Activated T-cell treated with anti-CD3 and anti-CD28 coated beads, Interleukin-2, amount 50 U/mL, for 24 hours (primary cell): ENCODE measurements at regions not wholly inside any gene's neighbourhood (a gene's known extent, or its start where the extent isn't known, plus 50 kb on each side); places are given as distances from the start of the nearest gene placed in this dataset.

Source experiments
- DNase-seq: peaks from one replicate; pipeline ENCODE4 v3.0.0-alpha.2; 2020
- H3K27ac Mint-ChIP-seq: 2 replicates; pipeline ENCODE4 v1.8.0; 2020; ENCODE audit warnings: mild to moderate bottlenecking, mixed read lengths
- H3K27me3 Mint-ChIP-seq: 2 replicates; pipeline ENCODE4 v1.8.0; 2020; ENCODE audit warnings: mixed read lengths
- H3K36me3 Mint-ChIP-seq: 2 replicates; pipeline ENCODE4 v1.8.0; 2020; ENCODE audit warnings: low read depth, mixed read lengths
- H3K4me1 Mint-ChIP-seq: 2 replicates; pipeline ENCODE4 v1.8.0; 2020; ENCODE audit warnings: low read depth, mixed read lengths
- H3K4me3 Mint-ChIP-seq: 2 replicates; pipeline ENCODE4 v1.8.0; 2020; ENCODE audit warnings: mild to moderate bottlenecking, moderate library complexity, mixed read lengths
- H3K9me3 Mint-ChIP-seq: 2 replicates; pipeline ENCODE4 v1.8.0; 2020; ENCODE audit warnings: mixed read lengths

DNA sequence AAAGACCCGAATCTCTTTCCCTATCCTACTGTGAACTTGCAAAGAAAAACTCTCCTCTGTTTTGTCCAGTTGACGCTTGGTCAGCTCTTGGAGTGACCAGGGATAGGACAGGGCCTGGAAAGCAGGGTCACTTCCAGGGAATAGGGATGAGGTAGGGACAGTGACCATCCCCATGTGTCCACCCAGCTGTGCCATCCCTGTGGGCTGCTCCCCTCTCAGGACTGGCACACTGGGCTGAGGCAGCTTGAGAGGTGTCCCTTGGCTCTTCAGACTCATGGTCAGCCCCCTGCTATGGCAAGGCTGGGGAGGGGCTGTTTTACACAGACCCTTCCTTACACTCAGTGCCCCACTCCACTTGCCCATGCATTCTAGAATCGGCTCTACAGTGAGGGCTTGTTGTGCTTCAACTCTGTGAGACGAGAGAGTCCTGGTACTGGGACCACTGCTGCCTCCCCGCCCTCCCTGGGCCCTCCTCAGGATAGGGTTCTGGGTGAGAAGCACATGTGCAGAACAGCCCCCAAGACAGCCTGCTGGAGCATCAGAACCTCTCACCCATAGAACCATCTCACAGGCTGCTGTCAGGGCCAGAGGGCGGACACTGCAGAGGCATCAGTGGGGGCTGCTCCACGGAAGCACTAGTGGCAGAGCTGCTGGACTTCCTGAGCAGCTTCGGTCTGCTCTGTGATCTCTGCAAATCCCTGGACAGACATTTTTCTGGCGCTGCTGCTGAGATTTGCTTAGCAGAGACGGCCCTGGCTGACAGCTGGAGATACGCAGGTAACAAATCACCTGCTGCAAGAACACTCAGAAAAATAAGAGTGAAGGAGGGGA, 202.8 kb upstream of the CXCL12 start:
- no peak for DNase-seq
- Mint-ChIP-seq H3K36me3 (no peaks in the 10 kb centered on the region), H3K4me1 (no peaks in the 10 kb centered on the region), H3K4me3 (no peak overlapping the region), H3K9me3 (no peaks in the 10 kb centered on the region), H3K27me3 (no peaks in the 10 kb centered on the region), H3K27ac (no peak overlapping the region)

- H3K27ac Mint-ChIP-seq, result no peak overlapping the region
- no peaks in the 10 kb centered on the region for H3K36me3 Mint-ChIP-seq
- H3K4me1 Mint-ChIP-seq, result no peaks in the 10 kb centered on the region
- no peaks in the 10 kb centered on the region for H3K27me3 Mint-ChIP-seq
- H3K4me3 Mint-ChIP-seq, result no peak overlapping the region
- DNase-seq, result no peak
- H3K9me3 Mint-ChIP-seq, result no peaks in the 10 kb centered on the region
Observed at GRCh38 chr10:44589181-44589943, 204.5 kb upstream of the CXCL12 start.

- Mint-ChIP-seq H3K27me3 (no peaks in the 10 kb centered on the region), H3K4me3 (no peak overlapping the region), H3K4me1 (no peaks in the 10 kb centered on the region), H3K36me3 (no peaks in the 10 kb centered on the region), H3K9me3 (no peaks in the 10 kb centered on the region), H3K27ac (no peak overlapping the region)
- no peak for DNase-seq
Observed at GRCh38 chr10:44589944-44590449, 205.1 kb upstream of the CXCL12 start.

GRCh38 chr10:44591911-44592310, 207.0 kb upstream of the CXCL12 start:
- Mint-ChIP-seq H3K4me3 (no peak overlapping the region), H3K9me3 (peaks cover 2% of the 10 kb centered on the region), H3K27me3 (no peaks in the 10 kb centered on the region), H3K27ac (no peak overlapping the region), H3K36me3 (no peaks in the 10 kb centered on the region), H3K4me1 (no peaks in the 10 kb centered on the region)
- no peak for DNase-seq

DNA sequence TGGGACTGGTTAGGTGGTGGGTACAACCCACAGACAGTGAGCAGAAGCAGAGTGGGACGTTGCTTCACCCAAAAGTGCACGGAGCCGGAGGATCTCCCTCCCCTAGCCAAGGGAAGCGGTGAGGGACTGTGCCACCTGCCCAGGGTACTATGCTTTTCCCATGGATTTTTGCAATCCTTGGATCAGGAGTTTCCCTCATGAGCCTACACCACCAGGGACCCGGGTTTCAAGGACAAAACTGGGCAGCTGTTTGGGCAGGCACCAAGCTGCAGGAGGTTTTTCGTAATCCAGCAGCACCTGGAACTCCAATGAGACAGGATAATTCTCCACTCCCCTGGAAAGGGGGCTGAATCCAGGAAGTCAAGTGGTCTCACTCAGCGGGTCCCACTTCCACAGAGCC, 209.1 kb upstream of the CXCL12 start:
- H3K36me3 Mint-ChIP-seq, result no peaks in the 10 kb centered on the region
- H3K4me3 Mint-ChIP-seq, result no peak overlapping the region
- H3K27ac Mint-ChIP-seq, result no peak overlapping the region
- H3K9me3 Mint-ChIP-seq, result peaks cover 2% of the 10 kb centered on the region
- DNase-seq, result no peak
- no peaks in the 10 kb centered on the region for H3K4me1 Mint-ChIP-seq
- H3K27me3 Mint-ChIP-seq, result no peaks in the 10 kb centered on the region

GRCh38 chr10:44607116-44607515, 222.2 kb upstream of the CXCL12 start:
- Mint-ChIP-seq H3K4me1 (no peaks in the 10 kb centered on the region), H3K36me3 (no peaks in the 10 kb centered on the region), H3K27me3 (peaks cover 24% of the 10 kb centered on the region), H3K27ac (no peak overlapping the region), H3K9me3 (peaks cover 2% of the 10 kb centered on the region), H3K4me3 (no peak overlapping the region)
- DNase-seq, result no peak

DNA sequence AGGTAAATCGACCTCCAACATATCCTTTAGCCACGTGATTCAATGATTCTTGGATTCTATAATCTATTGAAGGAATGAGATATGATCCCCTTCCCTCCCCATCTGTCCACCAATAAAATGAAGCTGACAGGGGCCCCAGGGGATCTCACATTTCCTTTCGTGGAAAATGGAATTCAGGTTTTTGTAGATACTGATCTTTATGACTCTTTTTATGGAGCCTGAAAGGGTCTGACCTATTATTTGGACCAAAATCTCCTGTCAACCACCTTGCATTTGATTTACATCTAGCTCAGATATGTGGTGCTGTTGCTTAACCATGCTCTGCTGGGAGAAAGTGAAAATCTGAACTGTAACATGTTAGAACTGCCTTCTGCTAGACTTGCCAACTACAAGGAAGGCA, 234.0 kb upstream of the CXCL12 start:
- H3K27ac Mint-ChIP-seq, result no peak overlapping the region
- no peaks in the 10 kb centered on the region for H3K36me3 Mint-ChIP-seq
- no peak for DNase-seq
- H3K4me3 Mint-ChIP-seq, result no peak overlapping the region
- no peaks in the 10 kb centered on the region for H3K9me3 Mint-ChIP-seq
- H3K4me1 Mint-ChIP-seq, result no peaks in the 10 kb centered on the region
- no peaks in the 10 kb centered on the region for H3K27me3 Mint-ChIP-seq

DNA sequence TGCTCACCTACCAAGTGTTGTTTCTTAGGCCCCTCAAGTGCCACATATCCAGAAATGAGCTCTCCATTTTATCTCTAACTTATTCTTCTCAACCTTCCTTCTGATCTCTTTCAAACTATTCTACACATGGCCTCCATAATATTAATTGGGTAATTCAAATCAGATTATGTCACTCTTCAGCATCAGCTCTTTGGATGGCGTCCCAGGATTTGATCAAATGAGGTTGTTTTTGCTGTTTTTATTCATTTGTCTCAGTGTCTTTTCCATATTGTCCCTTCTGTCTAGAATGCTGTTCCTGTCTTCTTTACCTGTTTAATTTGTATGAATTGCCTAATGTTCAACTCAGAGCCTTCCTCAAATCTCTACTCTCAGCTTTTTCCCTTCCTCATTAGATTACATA, 234.6 kb upstream of the CXCL12 start:
- Mint-ChIP-seq H3K27me3 (no peaks in the 10 kb centered on the region), H3K4me3 (no peak overlapping the region), H3K36me3 (no peaks in the 10 kb centered on the region), H3K4me1 (no peaks in the 10 kb centered on the region), H3K9me3 (no peaks in the 10 kb centered on the region), H3K27ac (no peak overlapping the region)
- DNase-seq, result no peak

GRCh38 chr10:44619975-44620374, 235.1 kb upstream of the CXCL12 start:
- H3K4me1 Mint-ChIP-seq, result no peaks in the 10 kb centered on the region
- no peaks in the 10 kb centered on the region for H3K9me3 Mint-ChIP-seq
- H3K4me3 Mint-ChIP-seq, result no peak overlapping the region
- H3K27ac Mint-ChIP-seq, result no peak overlapping the region
- no peak for DNase-seq
- no peaks in the 10 kb centered on the region for H3K27me3 Mint-ChIP-seq
- no peaks in the 10 kb centered on the region for H3K36me3 Mint-ChIP-seq

- Mint-ChIP-seq H3K4me3 (no peak overlapping the region), H3K36me3 (no peaks in the 10 kb centered on the region), H3K9me3 (no peaks in the 10 kb centered on the region), H3K4me1 (no peaks in the 10 kb centered on the region), H3K27ac (no peak overlapping the region), H3K27me3 (no peaks in the 10 kb centered on the region)
- no peak for DNase-seq
Observed at GRCh38 chr10:44627591-44628354, 242.9 kb upstream of the CXCL12 start.

DNA sequence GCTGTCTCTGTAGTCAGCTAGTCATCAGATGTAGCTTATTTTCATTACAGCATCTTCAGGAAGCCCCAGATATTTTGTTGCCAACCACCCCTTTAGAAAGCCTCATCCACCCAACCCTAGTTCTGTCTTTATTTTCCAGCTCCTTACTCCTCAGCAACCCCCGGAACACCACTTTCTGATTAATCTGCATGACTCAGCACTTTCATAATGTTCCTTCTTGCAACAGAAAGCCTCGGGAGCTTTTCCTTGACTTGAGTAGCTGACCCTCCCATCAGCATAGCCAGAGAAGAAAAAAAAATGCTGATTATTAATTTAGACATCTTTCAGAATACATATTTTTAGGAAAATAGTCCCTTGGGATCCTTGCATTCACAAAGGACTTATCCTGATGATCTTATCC, 244.0 kb upstream of the CXCL12 start:
- Mint-ChIP-seq H3K4me1 (no peaks in the 10 kb centered on the region), H3K36me3 (no peaks in the 10 kb centered on the region), H3K9me3 (no peaks in the 10 kb centered on the region), H3K27me3 (no peaks in the 10 kb centered on the region), H3K4me3 (no peak overlapping the region), H3K27ac (no peak overlapping the region)
- no peak for DNase-seq

DNA sequence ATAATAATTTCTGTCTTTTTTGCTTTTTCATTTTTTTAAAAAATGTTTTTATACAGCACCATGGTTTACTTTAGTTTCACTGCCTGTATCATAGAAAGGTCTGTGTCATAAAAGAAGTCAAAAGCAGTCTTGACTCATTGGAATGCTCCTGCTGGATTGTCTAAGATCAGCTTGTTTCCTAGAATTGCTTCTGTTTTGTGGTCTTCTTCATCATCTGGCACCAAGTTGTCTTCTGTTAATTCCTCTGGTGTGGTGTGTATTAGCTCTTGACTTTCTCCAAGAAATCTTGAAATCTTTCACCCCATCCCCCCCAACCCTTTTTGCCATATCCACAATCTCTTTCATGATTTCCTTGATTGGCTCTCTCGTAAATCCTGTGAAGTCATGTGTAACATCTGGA, 250.3 kb upstream of the CXCL12 start:
- Mint-ChIP-seq H3K9me3 (peaks cover 11% of the 10 kb centered on the region), H3K36me3 (no peaks in the 10 kb centered on the region), H3K4me3 (no peak overlapping the region), H3K27ac (no peak overlapping the region), H3K27me3 (no peaks in the 10 kb centered on the region), H3K4me1 (no peaks in the 10 kb centered on the region)
- no peak for DNase-seq

DNA sequence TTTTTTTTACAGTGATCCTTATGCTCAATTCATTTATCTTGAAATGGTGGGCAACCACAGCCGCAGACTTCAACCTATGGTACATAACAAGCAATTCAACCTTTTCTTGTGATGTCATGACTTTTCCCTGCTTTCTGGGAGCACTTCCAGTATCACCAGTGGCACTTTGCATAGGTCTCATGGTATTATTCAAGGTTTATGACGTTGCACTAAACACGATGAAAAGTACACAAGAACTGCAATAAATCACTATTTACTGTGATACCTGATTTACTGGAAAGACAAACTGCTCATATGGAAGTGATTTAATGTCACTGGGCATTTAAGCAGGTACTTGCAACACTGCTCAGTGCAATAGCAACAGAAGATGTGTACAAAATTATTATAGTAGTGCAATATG, 251.7 kb upstream of the CXCL12 start:
- H3K9me3 Mint-ChIP-seq, result peaks cover 12% of the 10 kb centered on the region
- H3K4me3 Mint-ChIP-seq, result no peak overlapping the region
- DNase-seq, result no peak
- no peaks in the 10 kb centered on the region for H3K27me3 Mint-ChIP-seq
- no peaks in the 10 kb centered on the region for H3K36me3 Mint-ChIP-seq
- no peaks in the 10 kb centered on the region for H3K4me1 Mint-ChIP-seq
- H3K27ac Mint-ChIP-seq, result no peak overlapping the region

GRCh38 chr10:44640429-44640828, 255.5 kb upstream of the CXCL12 start:
- no peaks in the 10 kb centered on the region for H3K4me1 Mint-ChIP-seq

More at GRCh38 chr10:44640429-44640828, 255.5 kb upstream of the CXCL12 start:
- peaks cover 12% of the 10 kb centered on the region for H3K9me3 Mint-ChIP-seq
- DNase-seq, result no peak
- no peak overlapping the region for H3K27ac Mint-ChIP-seq
- H3K36me3 Mint-ChIP-seq, result no peaks in the 10 kb centered on the region
- H3K27me3 Mint-ChIP-seq, result no peaks in the 10 kb centered on the region
- H3K4me3 Mint-ChIP-seq, result no peak overlapping the region
